ENCODE measurements at regions not wholly inside any gene's neighbourhood (a gene's known extent, or its start where the extent isn't known, plus 50 kb on each side); places are given as distances from the start of the nearest gene placed in this dataset. TPM values are rescaled to one million over a fixed set of nuclear protein-coding genes. Genes with fewer than 3 reads are reported as not detected.

GRCh38 chr12:75565795-75566194 lies 54.4 kb upstream of the KRR1 start:
- Histone ChIP-seq H3K9me3 (replicated peaks; ENCODE audit: low read length) (no peaks in the 10 kb centered on the region), H3K9ac (ENCODE audit: low read depth, low read length) (no peak overlapping the region), H3K27me3 (ENCODE audit: control insufficient read depth, insufficient read depth, low read length) (no peaks in the 10 kb centered on the region), H3K4me1 (ENCODE audit: control insufficient read depth, insufficient read depth, low read length) (no peaks in the 10 kb centered on the region), H3K4me2 (ENCODE audit: low read length) (no peak overlapping the region), H3K36me3 (ENCODE audit: insufficient read depth, low read length) (no peaks in the 10 kb centered on the region), H3K4me3 (ENCODE audit: low read length) (no peak overlapping the region)

GRCh38 chr12:75564852-75565251 lies 53.4 kb upstream of the KRR1 start:
- no peaks in the 10 kb centered on the region for H3K4me1 ChIP-seq (ENCODE audit: control insufficient read depth, insufficient read depth, low read length)
- H3K9ac ChIP-seq (ENCODE audit: low read depth, low read length), result no peak overlapping the region
- no peaks in the 10 kb centered on the region for H3K36me3 ChIP-seq (ENCODE audit: insufficient read depth, low read length)
- no peaks in the 10 kb centered on the region for H3K9me3 ChIP-seq (replicated peaks; ENCODE audit: low read length)
- no peak overlapping the region for H3K4me2 ChIP-seq (ENCODE audit: low read length)
- no peaks in the 10 kb centered on the region for H3K27me3 ChIP-seq (ENCODE audit: control insufficient read depth, insufficient read depth, low read length)
- H3K4me3 ChIP-seq (ENCODE audit: low read length), result no peak overlapping the region

GRCh38 chr12:75564398-75564797 lies 53.0 kb upstream of the KRR1 start:
- H3K36me3 ChIP-seq (ENCODE audit: insufficient read depth, low read length), result no peaks in the 10 kb centered on the region

GRCh38 chr12:75563351-75563750 lies 51.9 kb upstream of the KRR1 start:
- H3K9me3 ChIP-seq (replicated peaks; ENCODE audit: low read length), result no peaks in the 10 kb centered on the region
- H3K4me3 ChIP-seq (ENCODE audit: low read length), result no peak overlapping the region
- H3K4me2 ChIP-seq (ENCODE audit: low read length), result no peak overlapping the region
- no peaks in the 10 kb centered on the region for H3K36me3 ChIP-seq (ENCODE audit: insufficient read depth, low read length)
- H3K4me1 ChIP-seq (ENCODE audit: control insufficient read depth, insufficient read depth, low read length), result no peaks in the 10 kb centered on the region
- no peak overlapping the region for H3K9ac ChIP-seq (ENCODE audit: low read depth, low read length)
- no peaks in the 10 kb centered on the region for H3K27me3 ChIP-seq (ENCODE audit: control insufficient read depth, insufficient read depth, low read length)

More at GRCh38 chr12:75564398-75564797, 53.0 kb upstream of the KRR1 start:
- Histone ChIP-seq H3K4me3 (ENCODE audit: low read length) (no peak overlapping the region), H3K4me1 (ENCODE audit: control insufficient read depth, insufficient read depth, low read length) (no peaks in the 10 kb centered on the region), H3K9me3 (replicated peaks; ENCODE audit: low read length) (no peaks in the 10 kb centered on the region), H3K4me2 (ENCODE audit: low read length) (no peak overlapping the region), H3K9ac (ENCODE audit: low read depth, low read length) (no peak overlapping the region), H3K27me3 (ENCODE audit: control insufficient read depth, insufficient read depth, low read length) (no peaks in the 10 kb centered on the region)

- no peaks in the 10 kb centered on the region for H3K27me3 ChIP-seq (ENCODE audit: control insufficient read depth, insufficient read depth, low read length)
- no peak overlapping the region for H3K9ac ChIP-seq (ENCODE audit: low read depth, low read length)
- no peak overlapping the region for H3K4me3 ChIP-seq (ENCODE audit: low read length)
- H3K9me3 ChIP-seq (replicated peaks; ENCODE audit: low read length), result no peaks in the 10 kb centered on the region
- no peak overlapping the region for H3K4me2 ChIP-seq (ENCODE audit: low read length)
- H3K36me3 ChIP-seq (ENCODE audit: insufficient read depth, low read length), result no peaks in the 10 kb centered on the region
- H3K4me1 ChIP-seq (ENCODE audit: control insufficient read depth, insufficient read depth, low read length), result no peaks in the 10 kb centered on the region
Observed at GRCh38 chr12:75561921-75562320, 50.5 kb upstream of the KRR1 start.

Small RNAs in the stretch of these regions (small RNA-seq; reads per million reads assigned to genes)
- gene AC011611.1, result not detected
- gene AC011611.6, result not detected
- gene RF00156, result not detected
- gene RN7SL734P, result not detected
